GM12891 (cell line): ENCODE measurements at regions not wholly inside any gene's neighbourhood (a gene's known extent, or its start where the extent isn't known, plus 50 kb on each side); places are given as distances from the start of the nearest gene placed in this dataset.
A peak's percentile ranks its signal among the peaks of the same experiment; 100 is the strongest.

Experiments used
- DNase-seq: peaks from one replicate; pipeline ENCODE4 v3.0.0; 2011; ENCODE audit warnings: low spot score; ENCODE audit not compliant: insufficient read length
- FAIRE-seq: peaks from 2 replicates; lab custom pipeline; 2011; peaks lifted over from hg19 to GRCh38; lab: Jason Lieb, UNC
- PAX5 ChIP-seq: IDR thresholded peaks from 2 replicates; pipeline ENCODE4 v1.6.1; 2011; ENCODE audit warnings: low read length, moderate library complexity, mild to moderate bottlenecking; ENCODE audit not compliant: insufficient read depth, severe bottlenecking
- POLR2A ChIP-seq: IDR thresholded peaks from 2 replicates; pipeline ENCODE4 v1.6.1; 2011; ENCODE audit warnings: low read depth, low read length, control low read depth
- POLR2AphosphoS5 ChIP-seq: IDR thresholded peaks from 2 replicates; pipeline ENCODE4 v1.6.1; 2011; ENCODE audit warnings: low read depth, low read length, control low read depth
- POU2F2 ChIP-seq: IDR thresholded peaks from 2 replicates; pipeline ENCODE4 v1.6.1; 2011; ENCODE audit warnings: low read depth, mild to moderate bottlenecking, control low read depth, low read length, moderate library complexity
- SPI1 ChIP-seq: IDR thresholded peaks from 2 replicates; pipeline ENCODE4 v1.6.1; 2011; ENCODE audit warnings: low read depth, low read length, control low read depth
- TAF1 ChIP-seq: IDR thresholded peaks from 2 replicates; pipeline ENCODE4 v1.6.1; 2011; ENCODE audit warnings: low read depth, low read length, control low read depth

- FAIRE-seq (no peak), DNase-seq (no peak)
- TF ChIP-seq POLR2AphosphoS5 (no peak), POLR2A (no peak), PAX5 (no peak), SPI1 (no peak), POU2F2 (no peak), TAF1 (no peak)
These were observed 135.1 kb downstream of the ADAMTS1 start for GRCh38 chr21:26710155-26710554.

DNA sequence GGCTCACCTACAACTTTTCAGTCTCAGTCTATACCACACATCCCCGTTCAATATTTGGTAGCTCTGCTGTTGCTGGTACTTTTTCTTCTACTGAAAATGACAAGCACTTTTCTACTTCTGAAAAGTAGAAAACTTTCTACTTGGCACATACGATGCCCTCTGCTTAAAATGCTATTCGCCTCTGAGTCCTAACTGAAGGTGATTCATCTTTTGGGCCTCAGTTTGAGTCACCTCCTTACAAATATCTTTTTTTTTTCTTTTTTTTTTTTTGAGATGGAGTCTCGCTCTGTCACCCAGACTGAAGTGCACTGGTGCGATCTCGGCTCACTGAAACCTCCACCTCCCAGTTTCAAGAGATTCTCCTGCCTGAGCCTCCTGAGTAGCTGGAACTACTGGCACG is 136.0 kb upstream of the CYYR1 start:
- FAIRE-seq (no peak), DNase-seq (no peak)
- TF ChIP-seq PAX5, result no peak
- TF ChIP-seq POU2F2, result no peak
- no peak for TF ChIP-seq SPI1
- TF ChIP-seq POLR2AphosphoS5, result no peak
- no peak for TF ChIP-seq TAF1
- no peak for TF ChIP-seq POLR2A

- no peak for TF ChIP-seq POLR2AphosphoS5
- TF ChIP-seq POLR2A, result no peak
- no peak for TF ChIP-seq POU2F2
- TF ChIP-seq PAX5, result no peak
- TF ChIP-seq SPI1, result no peak
- TF ChIP-seq TAF1, result no peak
- DNase-seq (no peak), FAIRE-seq (no peak)
These were observed 135.2 kb upstream of the CYYR1 start for GRCh38 chr21:26708223-26708800.

- DNase-seq (no peak), FAIRE-seq (no peak)
- TF ChIP-seq POLR2AphosphoS5 (no peak), SPI1 (no peak), POU2F2 (no peak), PAX5 (no peak), POLR2A (no peak), TAF1 (no peak)
These were observed 134.2 kb upstream of the CYYR1 start for GRCh38 chr21:26707246-26707645.

- TF ChIP-seq PAX5 (no peak), POLR2AphosphoS5 (no peak), TAF1 (no peak), POLR2A (no peak), POU2F2 (no peak), SPI1 (no peak)
- FAIRE-seq (no peak), DNase-seq (no peak)
These were observed 125.3 kb upstream of the CYYR1 start for GRCh38 chr21:26698416-26698815.

GRCh38 chr21:26691416-26691815 is 118.3 kb upstream of the CYYR1 start:
- TF ChIP-seq PAX5, result no peak
- no peak for TF ChIP-seq POU2F2
- TF ChIP-seq POLR2AphosphoS5, result no peak
- TF ChIP-seq POLR2A, result no peak
- TF ChIP-seq TAF1, result no peak
- no peak for TF ChIP-seq SPI1

DNA sequence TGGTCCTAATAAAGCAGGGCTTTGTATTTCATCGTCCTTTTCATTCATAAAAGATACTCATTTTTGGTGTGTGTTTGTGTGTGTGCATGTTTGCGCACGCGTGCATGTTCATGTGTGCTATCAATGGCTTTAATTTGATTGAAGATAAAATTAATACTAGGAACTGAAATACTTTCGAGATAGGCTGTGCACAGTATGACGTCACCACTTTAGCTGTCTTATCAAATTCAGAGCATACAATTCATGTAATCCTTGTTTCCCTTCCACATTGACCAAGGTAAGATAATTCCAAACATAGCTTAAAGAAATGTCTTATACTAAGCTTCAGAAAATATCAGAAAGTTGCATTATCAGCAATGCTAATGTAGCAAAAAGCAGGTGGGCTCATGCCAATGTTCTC is 113.6 kb upstream of the CYYR1 start:
- DNase-seq (no peak), FAIRE-seq (no peak)
- TF ChIP-seq SPI1 (no peak), TAF1 (no peak), PAX5 (no peak), POLR2A (no peak), POU2F2 (no peak), POLR2AphosphoS5 (no peak)

More at GRCh38 chr21:26691416-26691815, 118.3 kb upstream of the CYYR1 start:
- no peak for FAIRE-seq
- DNase-seq, result no peak

- DNase-seq (no peak), FAIRE-seq (no peak)
- TF ChIP-seq POU2F2 (no peak), POLR2AphosphoS5 (no peak), SPI1 (0 out of 2 replicates have a peak, but pooled peaks have one; percentile 8), POLR2A (no peak), TAF1 (no peak)
These were observed 113.2 kb upstream of the CYYR1 start for GRCh38 chr21:26686278-26686677.

DNA sequence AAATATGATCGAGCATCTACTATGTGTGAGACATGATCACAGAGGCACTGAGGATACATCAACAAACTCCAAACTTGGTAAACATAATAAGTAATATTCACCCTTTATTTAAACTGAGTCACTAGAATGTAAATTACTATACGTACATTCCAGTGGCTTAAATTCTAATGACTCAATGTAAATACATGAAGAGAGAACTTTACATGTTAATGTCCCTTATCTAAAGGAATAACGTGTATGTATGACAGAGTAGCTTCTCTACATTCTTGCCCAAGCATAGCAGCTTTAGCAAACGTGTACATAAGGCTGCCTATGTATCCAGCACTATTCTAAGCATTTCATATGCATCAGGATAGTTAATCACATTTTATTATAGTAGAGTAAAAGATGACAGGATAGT is 111.8 kb upstream of the CYYR1 start:
- DNase-seq (no peak), FAIRE-seq (no peak)

DNA sequence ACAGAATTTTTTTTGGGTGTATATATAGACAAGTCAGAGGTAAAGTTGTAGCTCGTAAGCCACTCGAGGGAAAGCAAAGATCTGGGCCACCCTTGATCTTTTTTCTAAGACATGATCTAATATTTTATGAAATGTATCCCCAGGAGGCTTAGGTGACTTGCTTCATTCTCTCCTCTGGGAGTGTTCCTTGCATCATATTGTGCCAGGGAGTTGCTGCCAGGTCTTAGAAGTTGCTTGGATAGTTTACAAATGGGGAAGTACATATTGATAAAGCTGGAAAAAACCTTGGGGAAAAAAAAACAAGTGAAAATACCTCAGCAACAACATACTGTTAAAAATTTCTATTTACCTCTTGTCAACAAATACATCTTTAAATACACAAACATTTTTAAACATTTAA is 110.9 kb upstream of the CYYR1 start:
- no peak for FAIRE-seq
- TF ChIP-seq POLR2A (no peak), POU2F2 (no peak), POLR2AphosphoS5 (no peak), TAF1 (no peak), PAX5 (no peak), SPI1 (no peak)
- DNase-seq, result no peak

More for the DNA sequence above, 111.8 kb upstream of the CYYR1 start:
- TF ChIP-seq TAF1, result no peak
- no peak for TF ChIP-seq POLR2A
- TF ChIP-seq POU2F2, result no peak
